ENCODE measurements at regions not wholly inside any gene's neighbourhood (a gene's known extent, or its start where the extent isn't known, plus 50 kb on each side); places are given as distances from the start of the nearest gene placed in this dataset.
"Not testable (repeated sequence)": the region's sequence is repeated elsewhere in the genome, so short reads cannot be mapped to it uniquely, and the experiment has no call there.

- 20 to 44% methylated on average over 1 to 2 of the region's 2 CpGs for WGBS, 2 donors (ENCODE audit: low coverage in 1 of 2)
- ATAC-seq, result no peak
- H3K27me3 ChIP-seq, result no peaks in the 10 kb centered on the region
- no peaks in the 10 kb centered on the region for H3K36me3 ChIP-seq
- H3K9me3 ChIP-seq, result peaks cover 0 to 13% (median 0%) of the 10 kb centered on the region in 3 donors
- no peak overlapping the region for H3K27ac ChIP-seq
- no peak overlapping the region for H3K4me3 ChIP-seq
- TF ChIP-seq CTCF (IDR thresholded peaks at IDR 0.05), result no peak
- TF ChIP-seq POLR2AphosphoS5 (IDR thresholded peaks at IDR 0.05), result no peak
- no peak for TF ChIP-seq POLR2A (IDR thresholded peaks at IDR 0.05)
- TF ChIP-seq EP300 (IDR thresholded peaks at IDR 0.05), result no peak
- H3K4me1 ChIP-seq, result no peaks in the 10 kb centered on the region
Observed at GRCh38 chr3:82448320-82448719, 686.9 kb upstream of the GBE1 start.

- not testable (repeated sequence) for ATAC-seq, H3K36me3 ChIP-seq
- WGBS, 2 donors (ENCODE audit: low coverage in 1 of 2), result 13 to 19% methylated on average over 6 to 7 of the region's 7 CpGs
Observed at GRCh38 chr3:82428821-82429220, 667.4 kb upstream of the GBE1 start.

GRCh38 chr3:82424031-82424339 is 662.5 kb upstream of the GBE1 start:
- Histone ChIP-seq H3K4me3 (no peak overlapping the region), H3K36me3 (no peaks in the 10 kb centered on the region), H3K27me3 (no peaks in the 10 kb centered on the region), H3K4me1 (no peaks in the 10 kb centered on the region), H3K9me3 (no peaks in the 10 kb centered on the region), H3K27ac (no peak overlapping the region)
- WGBS, 2 donors (ENCODE audit: low coverage in 1 of 2), result 24 to 36% methylated on average over 1 of the region's 1 CpG
- no peak for ATAC-seq
- TF ChIP-seq POLR2AphosphoS5 (IDR thresholded peaks at IDR 0.05) (no peak), EP300 (IDR thresholded peaks at IDR 0.05) (no peak), CTCF (IDR thresholded peaks at IDR 0.05) (no peak), POLR2A (IDR thresholded peaks at IDR 0.05) (no peak)

More at GRCh38 chr3:82428821-82429220, 667.4 kb upstream of the GBE1 start:
- H3K4me3 ChIP-seq, H3K4me1 ChIP-seq, H3K27ac ChIP-seq, H3K9me3 ChIP-seq, H3K27me3 ChIP-seq: not testable (repeated sequence)

- no peaks in the 10 kb centered on the region for H3K9me3 ChIP-seq
- no peaks in the 10 kb centered on the region for H3K36me3 ChIP-seq
- no peak for ATAC-seq
- 18 to 19% methylated on average over 2 of the region's 2 CpGs for WGBS, 2 donors (ENCODE audit: low coverage in 1 of 2)
- H3K27me3 ChIP-seq, result no peaks in the 10 kb centered on the region
- H3K4me3 ChIP-seq, result no peak overlapping the region
- H3K27ac ChIP-seq, result no peak overlapping the region
- H3K4me1 ChIP-seq, result no peaks in the 10 kb centered on the region
- TF ChIP-seq POLR2A (IDR thresholded peaks at IDR 0.05) (no peak), POLR2AphosphoS5 (IDR thresholded peaks at IDR 0.05) (no peak), EP300 (IDR thresholded peaks at IDR 0.05) (no peak), CTCF (IDR thresholded peaks at IDR 0.05) (no peak)
Observed at GRCh38 chr3:82423268-82424030, 662.0 kb upstream of the GBE1 start.

GRCh38 chr3:82416830-82417229 is 655.4 kb upstream of the GBE1 start:
- Histone ChIP-seq H3K36me3 (no peaks in the 10 kb centered on the region), H3K4me1 (no peaks in the 10 kb centered on the region), H3K9me3 (no peaks in the 10 kb centered on the region), H3K27ac (no peak overlapping the region), H3K27me3 (no peaks in the 10 kb centered on the region), H3K4me3 (no peak overlapping the region)
- ATAC-seq, result no peak
- TF ChIP-seq EP300 (IDR thresholded peaks at IDR 0.05) (no peak), POLR2A (IDR thresholded peaks at IDR 0.05) (no peak), POLR2AphosphoS5 (IDR thresholded peaks at IDR 0.05) (no peak), CTCF (IDR thresholded peaks at IDR 0.05) (no peak)
- 68 to 71% methylated on average over 1 of the region's 1 CpG for WGBS, 2 donors (ENCODE audit: low coverage in 1 of 2)
